ENCODE measurements at regions not wholly inside any gene's neighbourhood (a gene's known extent, or its start where the extent isn't known, plus 50 kb on each side); places are given as distances from the start of the nearest gene placed in this dataset.

GRCh38 chr6:80566361-80566760 lies 459.9 kb downstream of the BCKDHB start:
- no peak for TF ChIP-seq CTCF (IDR thresholded peaks at IDR 0.05)
- intact Hi-C loops (cut with DNase I; ENCODE audit: low total_unique reads) = no loop called here
- Histone ChIP-seq H3K4me1 (no peaks in the 10 kb centered on the region), H3K9me3 (no peaks in the 10 kb centered on the region), H3K27me3 (no peaks in the 10 kb centered on the region), H3K4me3 (no peak overlapping the region), H3K36me3 (no peaks in the 10 kb centered on the region), H3K27ac (no peak overlapping the region)
- DNase-seq = no peak

- Histone ChIP-seq H3K4me1 (peaks cover 0 to 5% (median 0%) of the 10 kb centered on the region in 4 donors), H3K36me3 (no peaks in the 10 kb centered on the region), H3K4me3 (no peak overlapping the region), H3K27me3 (no peaks in the 10 kb centered on the region), H3K27ac (no peak overlapping the region), H3K9me3 (no peaks in the 10 kb centered on the region)
- intact Hi-C loops (cut with DNase I; ENCODE audit: low total_unique reads) = no loop called here
- no peak for DNase-seq
- no peak for TF ChIP-seq CTCF (IDR thresholded peaks at IDR 0.05)
Measured at GRCh38 chr6:80553071-80553740, 446.7 kb downstream of the BCKDHB start.

- no peaks in the 10 kb centered on the region for H3K36me3 ChIP-seq
- H3K4me1 ChIP-seq = peaks cover 0 to 12% (median 0%) of the 10 kb centered on the region in 4 donors
- intact Hi-C loops (cut with DNase I; ENCODE audit: low total_unique reads) = no loop called here
- H3K27me3 ChIP-seq = no peaks in the 10 kb centered on the region
- no peak overlapping the region for H3K4me3 ChIP-seq
- H3K27ac ChIP-seq = no peak overlapping the region
- H3K9me3 ChIP-seq = no peaks in the 10 kb centered on the region
- DNase-seq = no peak
- TF ChIP-seq CTCF (IDR thresholded peaks at IDR 0.05) = no peak
Measured at GRCh38 chr6:80550748-80551147, 444.3 kb downstream of the BCKDHB start.

GRCh38 chr6:80550281-80550680 lies 443.8 kb downstream of the BCKDHB start:
- peaks cover 0 to 12% (median 0%) of the 10 kb centered on the region in 4 donors for H3K4me1 ChIP-seq
- no peak for DNase-seq
- no peak overlapping the region for H3K4me3 ChIP-seq
- no peaks in the 10 kb centered on the region for H3K36me3 ChIP-seq
- H3K27ac ChIP-seq = no peak overlapping the region
- no peaks in the 10 kb centered on the region for H3K27me3 ChIP-seq
- no peak for TF ChIP-seq CTCF (IDR thresholded peaks at IDR 0.05)
- no peaks in the 10 kb centered on the region for H3K9me3 ChIP-seq
- intact Hi-C loops (cut with DNase I; ENCODE audit: low total_unique reads) = no loop called here

- no peak for DNase-seq
- TF ChIP-seq CTCF (IDR thresholded peaks at IDR 0.05) = no peak
Measured at GRCh38 chr6:80548532-80548931, 442.1 kb downstream of the BCKDHB start.

More at GRCh38 chr6:80548532-80548931, 442.1 kb downstream of the BCKDHB start:
- Histone ChIP-seq H3K27me3 (no peaks in the 10 kb centered on the region), H3K4me1 (peaks cover 0 to 12% (median 0%) of the 10 kb centered on the region in 4 donors), H3K27ac (no peak overlapping the region), H3K36me3 (no peaks in the 10 kb centered on the region), H3K4me3 (no peak overlapping the region), H3K9me3 (no peaks in the 10 kb centered on the region)
- intact Hi-C loops (cut with DNase I; ENCODE audit: low total_unique reads) = no loop called here
